AG09319 (cell line): ENCODE measurements at regions not wholly inside any gene's neighbourhood (a gene's known extent, or its start where the extent isn't known, plus 50 kb on each side); places are given as distances from the start of the nearest gene placed in this dataset.

Source experiments
- DNase-seq: peaks from one replicate; pipeline ENCODE4 v3.0.0-alpha.2; 2010; ENCODE audit warnings: low read depth; ENCODE audit errors: extremely low read depth
- TF ChIP-seq, protein P1 (sequence below): IDR thresholded peaks from 2 replicates; pipeline ENCODE4 v1.5.1; 2011; ENCODE audit warnings: low read depth, mild to moderate bottlenecking, inconsistent platforms, low read length, moderate library complexity

- TF ChIP-seq, protein P1, sequence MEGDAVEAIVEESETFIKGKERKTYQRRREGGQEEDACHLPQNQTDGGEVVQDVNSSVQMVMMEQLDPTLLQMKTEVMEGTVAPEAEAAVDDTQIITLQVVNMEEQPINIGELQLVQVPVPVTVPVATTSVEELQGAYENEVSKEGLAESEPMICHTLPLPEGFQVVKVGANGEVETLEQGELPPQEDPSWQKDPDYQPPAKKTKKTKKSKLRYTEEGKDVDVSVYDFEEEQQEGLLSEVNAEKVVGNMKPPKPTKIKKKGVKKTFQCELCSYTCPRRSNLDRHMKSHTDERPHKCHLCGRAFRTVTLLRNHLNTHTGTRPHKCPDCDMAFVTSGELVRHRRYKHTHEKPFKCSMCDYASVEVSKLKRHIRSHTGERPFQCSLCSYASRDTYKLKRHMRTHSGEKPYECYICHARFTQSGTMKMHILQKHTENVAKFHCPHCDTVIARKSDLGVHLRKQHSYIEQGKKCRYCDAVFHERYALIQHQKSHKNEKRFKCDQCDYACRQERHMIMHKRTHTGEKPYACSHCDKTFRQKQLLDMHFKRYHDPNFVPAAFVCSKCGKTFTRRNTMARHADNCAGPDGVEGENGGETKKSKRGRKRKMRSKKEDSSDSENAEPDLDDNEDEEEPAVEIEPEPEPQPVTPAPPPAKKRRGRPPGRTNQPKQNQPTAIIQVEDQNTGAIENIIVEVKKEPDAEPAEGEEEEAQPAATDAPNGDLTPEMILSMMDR = no peak
- DNase-seq = no peak
Observed at GRCh38 chr3:193774272-193774915, 181.4 kb downstream of the OPA1 start.

DNA sequence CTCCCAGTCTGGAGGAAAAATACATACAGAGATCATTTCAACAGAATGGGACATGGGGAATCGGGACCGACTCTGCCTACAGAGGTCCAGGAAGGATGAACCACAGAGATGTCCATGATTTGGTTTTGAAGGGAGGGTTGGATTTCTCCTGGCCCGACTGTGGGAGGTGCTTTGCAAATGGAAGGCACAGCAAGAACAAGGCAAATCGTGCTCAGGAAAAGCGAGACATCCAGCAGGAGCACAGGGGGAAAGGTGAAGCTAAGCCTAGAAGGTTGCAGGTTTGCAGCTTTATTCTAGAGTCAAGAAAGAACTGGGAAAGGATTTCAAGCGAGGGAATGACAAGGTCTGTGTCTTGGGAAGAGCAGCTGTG is 181.9 kb downstream of the OPA1 start:
- TF ChIP-seq, protein P1 = no peak
- DNase-seq = no peak

DNA sequence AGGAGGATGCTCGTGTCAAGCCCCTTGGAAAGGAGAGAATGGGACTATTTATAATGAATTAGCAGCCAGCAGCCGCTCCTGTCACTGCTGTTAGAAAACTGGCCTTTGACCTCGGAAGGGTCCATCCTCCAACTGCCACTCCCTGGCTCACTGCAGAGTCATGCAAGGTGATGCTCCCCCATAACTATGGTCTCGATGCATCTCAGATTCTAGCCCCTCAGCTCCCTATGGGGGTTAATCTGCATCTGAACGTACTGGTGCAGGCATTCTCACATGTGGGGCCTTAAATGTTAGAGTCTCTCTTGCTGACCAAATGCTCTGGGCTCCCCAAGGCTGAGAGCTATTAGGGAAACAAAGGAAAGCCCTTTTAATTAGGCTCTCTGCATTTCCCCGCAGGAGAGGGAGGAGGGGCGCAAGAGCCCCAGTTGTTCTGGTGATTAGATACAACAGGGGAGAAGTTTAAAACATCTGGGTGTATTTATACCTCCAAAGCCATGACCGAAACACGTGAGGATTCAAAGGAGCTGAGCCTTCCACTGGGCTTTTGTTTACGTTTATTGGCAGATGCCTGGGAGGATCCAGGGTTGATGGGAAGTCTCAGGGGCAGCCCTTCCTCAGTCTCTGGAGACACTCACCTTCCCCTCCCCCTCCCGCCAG is 182.5 kb downstream of the OPA1 start:
- TF ChIP-seq, protein P1 = no peak
- no peak for DNase-seq

DNA sequence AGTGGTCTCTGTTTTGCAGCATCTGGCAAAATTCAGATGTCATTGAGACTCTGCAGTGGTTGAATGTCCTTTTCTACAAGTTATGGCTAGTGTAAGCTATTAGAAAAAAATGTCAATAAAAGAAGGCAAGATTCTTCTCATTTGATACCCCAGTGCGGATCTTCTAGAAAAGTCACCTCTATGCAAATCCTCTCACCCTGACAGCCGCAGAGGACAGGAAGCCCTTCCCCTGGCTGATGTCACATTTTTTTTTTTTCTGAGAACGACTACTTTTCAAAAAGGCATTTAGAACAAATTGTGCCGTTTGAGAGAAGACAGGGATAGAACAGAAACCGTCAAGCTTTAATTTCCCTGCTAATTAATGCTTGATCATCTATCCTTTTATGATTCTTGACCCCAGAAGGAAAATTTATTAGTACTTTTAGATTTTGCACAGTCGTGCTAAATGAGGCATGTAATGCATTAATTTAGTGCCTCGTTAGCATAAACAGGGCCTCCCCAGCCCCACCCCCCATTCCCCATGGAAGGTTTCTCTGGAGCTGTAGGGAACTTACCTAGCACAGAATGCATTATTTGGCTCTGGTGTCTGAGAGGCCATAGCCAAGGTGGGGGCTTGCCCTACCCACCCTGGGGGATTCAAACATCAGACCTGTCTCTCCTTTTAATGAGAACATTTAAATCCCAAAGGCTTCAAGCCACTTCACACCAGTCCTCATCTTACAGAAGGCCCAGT is 183.8 kb downstream of the OPA1 start:
- no peak for DNase-seq
- TF ChIP-seq, protein P1 = no peak

DNA sequence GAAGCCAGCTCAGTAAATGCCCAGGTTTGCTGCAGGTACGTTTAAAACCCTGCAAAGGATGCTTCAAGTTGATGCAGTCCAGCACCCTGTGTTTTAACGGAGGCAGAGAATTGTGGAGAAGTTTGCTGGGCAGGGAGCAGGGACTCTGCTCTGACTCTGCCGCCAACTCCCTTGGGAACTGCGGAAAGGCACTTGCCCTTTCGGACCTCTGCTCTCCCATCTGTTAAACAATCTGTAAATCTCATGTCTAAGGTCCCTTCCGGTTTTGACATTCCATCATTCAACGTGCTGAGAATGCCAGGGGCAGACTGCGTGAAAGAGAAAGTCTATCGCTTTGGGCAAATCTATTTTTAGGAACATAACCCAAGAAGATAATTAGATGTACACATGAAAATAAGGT is 184.5 kb downstream of the OPA1 start:
- no peak for DNase-seq
- TF ChIP-seq, protein P1 = no peak

DNA sequence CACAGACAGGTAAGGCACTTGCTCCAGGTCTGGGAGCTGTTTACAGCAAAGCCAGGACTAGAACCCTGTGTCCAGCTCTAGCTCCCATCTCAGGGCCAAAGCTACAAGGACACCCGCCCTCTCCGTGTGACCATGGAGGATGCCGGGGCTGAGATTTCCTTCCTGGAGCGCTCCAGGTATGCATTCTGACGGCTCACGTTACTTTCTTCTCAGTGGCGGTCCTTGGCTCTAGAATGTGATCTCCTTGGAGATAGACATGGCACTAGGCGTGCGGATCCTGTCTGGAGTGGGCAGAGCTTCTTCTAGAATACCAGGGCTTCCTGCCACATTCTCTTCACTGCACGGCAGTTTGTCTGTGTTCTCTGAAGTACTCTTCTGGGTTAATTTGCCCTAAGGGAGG is 185.7 kb downstream of the OPA1 start:
- no peak for DNase-seq
- TF ChIP-seq, protein P1 = no peak

DNA sequence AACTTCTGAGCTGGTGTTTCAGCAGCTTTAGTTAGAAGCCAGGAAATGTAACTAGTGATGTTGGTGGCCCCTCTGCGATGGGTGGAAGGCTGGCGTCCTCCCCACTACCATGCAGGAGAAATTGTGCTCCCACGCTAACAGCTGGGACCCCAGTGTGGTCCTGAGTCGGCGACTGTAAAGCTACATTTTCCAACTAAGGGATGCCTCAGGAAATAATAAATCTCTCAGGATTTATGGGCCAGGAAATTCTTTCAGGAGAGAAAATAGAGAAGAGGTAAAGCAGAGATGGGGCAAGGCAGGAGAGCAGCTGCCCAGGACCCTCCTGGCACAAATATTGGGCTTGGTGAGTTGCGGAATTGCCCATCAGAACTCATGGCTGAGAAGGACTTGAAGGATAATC is 186.9 kb downstream of the OPA1 start:
- no peak for DNase-seq
- TF ChIP-seq, protein P1 = no peak
